GM06990 (cell line): ENCODE measurements at regions not wholly inside any gene's neighbourhood (a gene's known extent, or its start where the extent isn't known, plus 50 kb on each side); places are given as distances from the start of the nearest gene placed in this dataset.
A peak's percentile ranks its signal among the peaks of the same experiment; 100 is the strongest.

Experiments used
- DNase-seq: peaks from one replicate; pipeline ENCODE4 v3.0.0-alpha.2; 2011; ENCODE audit not compliant: insufficient read length; ENCODE audit errors: extremely low read depth
- H3K27me3 ChIP-seq: replicated peaks from 2 replicates; pipeline ENCODE4 v1.6.0; 2011; ENCODE audit warnings: low read length; ENCODE audit not compliant: control insufficient read depth, insufficient read depth
- H3K36me3 ChIP-seq: 2 replicates; pipeline ENCODE4 v1.5.1; 2011; ENCODE audit warnings: low read length; ENCODE audit not compliant: control insufficient read depth, insufficient read depth
- H3K4me3 ChIP-seq: replicated peaks from 2 replicates; pipeline ENCODE4 v1.5.1; 2011; ENCODE audit warnings: low read depth, mild to moderate bottlenecking, control low read depth, low read length
- CTCF ChIP-seq: IDR thresholded peaks from 2 replicates; pipeline ENCODE4 v1.5.1; 2011; ENCODE audit warnings: low read length, control low read depth, mild to moderate bottlenecking, inconsistent platforms; ENCODE audit not compliant: insufficient read depth, poor library complexity, severe bottlenecking

DNA sequence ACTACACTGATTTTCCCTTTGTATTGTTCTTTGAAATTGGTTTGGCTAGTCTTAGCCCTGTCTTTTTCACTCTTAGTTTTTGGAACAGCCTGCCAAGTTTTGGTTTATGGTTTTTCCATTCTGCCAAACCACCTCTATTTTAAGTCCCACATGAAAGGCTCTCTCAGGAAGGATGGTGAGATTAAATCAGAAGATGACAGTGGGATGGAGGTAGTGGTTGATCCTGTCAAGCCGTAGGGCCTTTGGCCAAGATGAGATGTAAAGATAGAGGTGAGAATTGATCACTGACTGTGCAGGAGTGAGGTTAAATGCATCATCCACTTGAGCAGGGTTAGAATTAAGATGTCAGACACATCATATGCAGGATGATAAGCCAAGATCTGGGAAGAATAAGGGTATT lies 948.5 kb downstream of the SLC4A3 start:
- no peaks in the 10 kb centered on the region for H3K36me3 ChIP-seq
- no peak overlapping the region for H3K4me3 ChIP-seq
- no peak for TF ChIP-seq CTCF
- H3K27me3 ChIP-seq = no peaks in the 10 kb centered on the region
- no peak for DNase-seq

DNA sequence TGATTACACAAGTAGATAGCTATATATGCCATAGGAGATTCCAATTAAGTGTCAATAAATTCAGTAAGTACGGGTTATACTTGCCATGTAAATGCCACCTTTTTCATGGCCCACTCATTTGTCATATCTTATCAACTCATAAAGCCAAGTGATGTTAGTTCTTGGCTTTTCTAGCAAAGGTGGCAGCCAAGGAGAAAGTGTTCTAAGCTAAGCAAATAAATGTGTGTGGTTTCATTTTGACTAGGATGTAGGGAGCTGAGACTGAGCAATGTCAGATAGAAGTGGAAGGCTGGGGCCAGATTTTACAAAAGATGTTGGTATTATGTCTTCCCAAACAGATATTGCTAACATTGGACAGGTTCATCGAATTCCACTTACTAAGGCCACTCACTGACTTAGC lies 952.0 kb downstream of the SLC4A3 start:
- TF ChIP-seq CTCF = no peak
- DNase-seq = no peak
- no peaks in the 10 kb centered on the region for H3K27me3 ChIP-seq

GRCh38 chr2:220580113-220580512 lies 952.7 kb downstream of the SLC4A3 start:
- peak; percentile 6 for TF ChIP-seq CTCF
- H3K4me3 ChIP-seq = no peak overlapping the region
- no peak for DNase-seq
- no peaks in the 10 kb centered on the region for H3K27me3 ChIP-seq
- H3K36me3 ChIP-seq = no peaks in the 10 kb centered on the region

More for the DNA sequence above, 952.0 kb downstream of the SLC4A3 start:
- Histone ChIP-seq H3K4me3 (no peak overlapping the region), H3K36me3 (no peaks in the 10 kb centered on the region)

- no peaks in the 10 kb centered on the region for H3K36me3 ChIP-seq
- H3K4me3 ChIP-seq = no peak overlapping the region
- no peaks in the 10 kb centered on the region for H3K27me3 ChIP-seq
- no peak for TF ChIP-seq CTCF
- no peak for DNase-seq
These were observed 956.3 kb downstream of the SLC4A3 start for GRCh38 chr2:220583725-220584124.

- Histone ChIP-seq H3K4me3 (no peak overlapping the region), H3K36me3 (no peaks in the 10 kb centered on the region), H3K27me3 (no peaks in the 10 kb centered on the region)
- TF ChIP-seq CTCF = no peak
- no peak for DNase-seq
These were observed 957.8 kb downstream of the SLC4A3 start for GRCh38 chr2:220585241-220585640.

GRCh38 chr2:220586980-220587530 lies 959.6 kb downstream of the SLC4A3 start:
- no peak overlapping the region for H3K4me3 ChIP-seq
- no peaks in the 10 kb centered on the region for H3K27me3 ChIP-seq
- no peaks in the 10 kb centered on the region for H3K36me3 ChIP-seq
- no peak for TF ChIP-seq CTCF
- DNase-seq = no peak
